Activated naive CD8-positive, alpha-beta T cell (primary cell): ENCODE measurements at regions not wholly inside any gene's neighbourhood (a gene's known extent, or its start where the extent isn't known, plus 50 kb on each side); places are given as distances from the start of the nearest gene placed in this dataset.
A peak's percentile ranks its signal among the peaks of the same experiment; 100 is the strongest.
"Not testable (repeated sequence)": the region's sequence is repeated elsewhere in the genome, so short reads cannot be mapped to it uniquely, and the experiment has no call there.

Source experiments
- H3K27ac Mint-ChIP-seq: one replicate; pipeline ENCODE4 v1.8.0; 2021; ENCODE audit warnings: mixed read lengths
- H3K27me3 Mint-ChIP-seq: one replicate; pipeline ENCODE4 v1.8.0; 2021; ENCODE audit warnings: mixed read lengths
- H3K36me3 Mint-ChIP-seq: one replicate; pipeline ENCODE4 v1.8.0; 2021; ENCODE audit warnings: mixed read lengths
- H3K4me1 Mint-ChIP-seq: one replicate; pipeline ENCODE4 v1.8.0; 2021; ENCODE audit warnings: low read depth, mixed read lengths
- H3K4me3 Mint-ChIP-seq: one replicate; pipeline ENCODE4 v1.8.0; 2021; ENCODE audit warnings: mild to moderate bottlenecking, mixed read lengths
- H3K9me3 Mint-ChIP-seq: one replicate; pipeline ENCODE4 v1.8.0; 2021; ENCODE audit warnings: low read depth, mixed read lengths

DNA sequence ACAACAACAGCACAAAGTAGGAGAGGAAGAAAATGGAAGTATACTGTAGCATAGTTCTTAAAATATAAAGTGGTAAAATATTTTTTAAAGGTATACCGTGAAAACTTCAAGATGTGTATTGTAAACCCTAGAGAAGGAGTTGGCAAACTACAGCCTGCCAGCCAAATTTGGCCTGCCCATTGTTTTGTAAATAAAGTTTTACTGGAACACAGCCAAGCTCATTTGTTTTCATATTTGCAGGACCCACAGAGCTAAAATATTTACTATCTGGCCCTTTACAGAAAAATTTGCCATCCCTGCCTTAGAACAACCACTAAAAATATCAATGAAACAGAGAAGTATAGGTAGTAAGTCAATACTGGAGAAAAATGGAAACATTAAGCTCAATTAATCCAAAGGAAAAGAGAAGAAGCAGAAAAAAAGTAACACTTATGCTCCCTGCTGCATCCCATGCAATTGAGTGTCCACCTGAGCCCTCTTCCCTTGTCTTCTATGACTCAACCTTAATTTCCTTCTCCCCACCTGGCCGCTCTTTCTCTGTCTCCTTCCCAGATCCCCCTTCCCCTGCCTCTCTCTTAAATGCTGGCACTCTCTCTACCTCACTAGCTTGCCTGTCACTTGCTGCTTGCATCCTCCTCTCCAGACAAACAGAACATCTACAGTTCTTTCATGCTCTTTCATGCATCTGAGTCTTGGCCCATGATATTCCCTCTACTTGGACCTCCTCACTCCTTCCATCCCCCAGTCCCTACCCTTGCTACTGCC, 50.6 kb upstream of the FER start:
- H3K27me3 Mint-ChIP-seq = peaks cover 2% of the 10 kb centered on the region
- H3K9me3 Mint-ChIP-seq = no peaks in the 10 kb centered on the region
- no peak overlapping the region for H3K27ac Mint-ChIP-seq
- H3K36me3 Mint-ChIP-seq = no peaks in the 10 kb centered on the region
- H3K4me1 Mint-ChIP-seq = no peaks in the 10 kb centered on the region
- no peak overlapping the region for H3K4me3 Mint-ChIP-seq

- H3K9me3 Mint-ChIP-seq = no peaks in the 10 kb centered on the region
- no peaks in the 10 kb centered on the region for H3K36me3 Mint-ChIP-seq
- H3K4me1 Mint-ChIP-seq = no peaks in the 10 kb centered on the region
- H3K27me3 Mint-ChIP-seq = peaks cover 2% of the 10 kb centered on the region
- H3K4me3 Mint-ChIP-seq = no peak overlapping the region
- peak overlapping the region; percentile 18 for H3K27ac Mint-ChIP-seq
Observed at GRCh38 chr5:108696407-108696806, 51.3 kb upstream of the FER start.

DNA sequence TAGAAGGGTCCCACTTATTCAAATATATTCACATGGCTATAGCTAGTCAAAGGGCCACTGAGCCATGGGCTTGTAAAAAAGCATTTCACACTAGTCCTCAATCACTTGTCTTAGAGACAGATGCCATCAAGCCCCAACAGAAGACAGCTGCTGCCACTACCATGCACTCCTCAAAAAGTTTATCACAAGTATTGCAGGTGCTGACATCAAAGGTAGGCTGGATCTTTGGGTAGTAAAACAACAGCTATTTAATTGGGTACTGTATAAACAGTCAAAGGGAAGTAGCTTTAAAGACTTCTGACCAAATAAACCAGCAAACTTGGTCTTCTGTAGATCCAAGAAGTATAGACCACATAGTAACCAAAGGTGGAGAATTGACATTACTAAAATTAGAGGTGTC, 59.2 kb upstream of the FER start:
- Mint-ChIP-seq H3K4me1 (no peaks in the 10 kb centered on the region), H3K4me3 (no peak overlapping the region), H3K36me3 (no peaks in the 10 kb centered on the region), H3K9me3 (no peaks in the 10 kb centered on the region), H3K27ac (no peak overlapping the region), H3K27me3 (no peaks in the 10 kb centered on the region)

DNA sequence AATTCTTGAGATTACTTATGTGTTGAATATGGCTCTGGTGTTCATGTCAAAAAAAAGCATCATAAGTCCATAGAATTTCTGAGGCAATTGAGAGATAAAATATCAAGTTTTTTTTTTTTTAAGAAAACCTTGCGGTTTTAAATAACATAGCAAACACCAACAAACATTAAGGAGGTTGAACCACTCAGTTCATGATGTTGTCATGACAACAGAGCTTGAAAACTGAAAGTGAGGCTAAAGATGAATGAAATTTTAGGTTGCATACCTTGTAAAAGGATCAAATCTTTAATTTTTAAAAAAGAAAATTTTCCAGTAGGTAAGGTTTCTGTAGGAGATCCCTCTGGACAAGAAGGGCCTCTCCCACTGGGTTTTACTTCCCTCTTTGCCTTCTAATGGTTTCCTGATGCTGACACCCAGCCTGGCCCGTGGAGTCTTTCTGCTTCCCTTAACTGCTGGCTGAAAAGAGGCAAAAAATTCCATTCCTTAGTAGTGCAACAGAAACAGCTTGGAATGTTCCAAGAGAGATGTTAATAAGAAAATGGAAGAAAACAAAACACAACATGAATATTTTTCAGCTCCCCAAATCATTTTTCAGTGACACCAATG, 60.0 kb upstream of the FER start:
- no peak overlapping the region for H3K27ac Mint-ChIP-seq
- no peak overlapping the region for H3K4me3 Mint-ChIP-seq
- H3K4me1 Mint-ChIP-seq = no peaks in the 10 kb centered on the region
- H3K36me3 Mint-ChIP-seq = no peaks in the 10 kb centered on the region
- no peaks in the 10 kb centered on the region for H3K27me3 Mint-ChIP-seq
- no peaks in the 10 kb centered on the region for H3K9me3 Mint-ChIP-seq

DNA sequence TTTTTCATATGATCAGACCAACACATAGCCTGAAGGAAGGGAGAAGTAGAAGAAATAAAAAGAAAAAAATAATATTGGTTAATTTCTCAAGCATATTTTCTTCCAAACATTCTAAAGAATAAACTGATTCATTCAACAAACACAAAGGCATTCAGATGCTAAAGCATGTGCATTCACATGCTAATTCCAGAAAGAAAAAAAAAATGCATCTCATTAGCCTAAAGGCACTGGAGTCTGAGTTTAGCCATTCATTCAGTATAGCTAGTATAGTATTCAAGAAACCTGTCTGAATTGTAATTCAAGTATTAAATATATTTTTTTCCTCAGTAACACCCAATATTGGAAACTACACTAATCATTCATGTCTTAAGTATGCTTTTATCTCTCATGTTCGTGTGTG, 61.0 kb upstream of the FER start:
- H3K27me3 Mint-ChIP-seq = no peaks in the 10 kb centered on the region
- H3K36me3 Mint-ChIP-seq = no peaks in the 10 kb centered on the region

DNA sequence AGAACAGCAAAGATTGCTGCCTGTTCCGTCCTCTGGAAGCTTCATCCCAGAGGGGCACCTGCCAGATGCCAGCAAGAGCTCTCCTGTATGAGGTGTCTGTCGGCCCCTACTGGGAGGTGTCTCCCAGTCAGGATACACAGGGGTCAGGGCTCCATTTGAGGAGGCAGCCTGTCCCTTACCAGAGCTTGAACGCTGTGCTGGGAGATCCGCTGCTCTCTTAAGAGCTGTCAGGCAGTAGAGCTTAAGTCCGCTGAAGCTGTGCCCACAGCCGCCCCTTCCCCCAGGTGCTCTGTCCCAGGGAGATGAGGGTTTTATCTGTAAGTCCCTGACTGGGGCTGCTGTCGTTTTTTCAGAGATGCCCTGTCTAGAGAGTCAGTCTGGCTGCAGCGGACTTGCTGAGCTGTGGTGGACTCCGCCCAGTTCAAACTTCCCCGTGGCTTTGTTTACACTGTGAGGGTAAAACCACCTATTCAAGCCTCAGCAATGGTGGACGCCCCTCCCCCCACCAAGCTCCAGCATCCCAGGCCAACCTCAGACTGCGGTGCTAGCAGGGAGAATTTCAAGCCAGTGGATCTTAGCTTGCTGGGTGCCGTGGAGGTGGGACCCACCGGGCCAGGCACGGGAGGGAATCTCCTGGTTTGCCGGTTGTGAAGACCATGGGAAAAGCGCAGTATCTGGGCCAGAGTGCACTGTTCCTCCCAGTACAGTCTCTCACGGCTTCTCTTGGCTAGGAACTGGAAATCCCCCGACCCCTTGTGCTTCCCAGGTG, 62.1 kb upstream of the FER start:
- H3K27me3 Mint-ChIP-seq, H3K27ac Mint-ChIP-seq, H3K4me1 Mint-ChIP-seq, H3K36me3 Mint-ChIP-seq, H3K9me3 Mint-ChIP-seq, H3K4me3 Mint-ChIP-seq: not testable (repeated sequence)

More for the DNA sequence above, 61.0 kb upstream of the FER start:
- H3K4me1 Mint-ChIP-seq = no peaks in the 10 kb centered on the region
- H3K9me3 Mint-ChIP-seq = no peaks in the 10 kb centered on the region
- H3K4me3 Mint-ChIP-seq = no peak overlapping the region
- H3K27ac Mint-ChIP-seq = no peak overlapping the region

GRCh38 chr5:108681079-108681921, 66.4 kb upstream of the FER start:
- H3K27ac Mint-ChIP-seq = no peak overlapping the region
- H3K9me3 Mint-ChIP-seq = no peaks in the 10 kb centered on the region
- no peaks in the 10 kb centered on the region for H3K36me3 Mint-ChIP-seq
- H3K27me3 Mint-ChIP-seq = no peaks in the 10 kb centered on the region
- H3K4me3 Mint-ChIP-seq = no peak overlapping the region
- H3K4me1 Mint-ChIP-seq = no peaks in the 10 kb centered on the region

GRCh38 chr5:108678091-108678490, 69.6 kb upstream of the FER start:
- no peak overlapping the region for H3K27ac Mint-ChIP-seq
- H3K4me1 Mint-ChIP-seq = no peaks in the 10 kb centered on the region
- H3K4me3 Mint-ChIP-seq = no peak overlapping the region
- peaks cover 1% of the 10 kb centered on the region for H3K27me3 Mint-ChIP-seq
- H3K9me3 Mint-ChIP-seq = no peaks in the 10 kb centered on the region
- H3K36me3 Mint-ChIP-seq = no peaks in the 10 kb centered on the region

DNA sequence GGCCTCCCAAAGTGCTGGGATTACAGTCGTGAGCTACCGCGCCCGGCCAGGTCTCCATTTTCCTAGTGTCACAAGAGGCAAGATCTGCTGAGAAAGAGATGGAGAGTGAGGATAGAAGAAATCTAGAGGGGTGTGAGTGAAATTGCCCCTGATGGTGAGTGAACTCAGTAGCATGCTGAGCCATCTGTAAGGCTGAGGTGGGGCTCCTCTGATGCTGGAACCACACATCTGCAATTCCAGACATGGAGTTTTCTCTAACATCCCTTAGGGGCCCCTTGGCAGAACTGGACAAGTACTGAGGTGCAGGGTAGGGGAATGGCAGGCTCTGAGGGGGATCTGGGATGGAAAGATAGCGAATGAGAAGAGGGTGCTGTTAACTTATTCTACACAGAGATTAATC, 72.0 kb upstream of the FER start:
- H3K36me3 Mint-ChIP-seq = no peaks in the 10 kb centered on the region
- no peak overlapping the region for H3K27ac Mint-ChIP-seq

DNA sequence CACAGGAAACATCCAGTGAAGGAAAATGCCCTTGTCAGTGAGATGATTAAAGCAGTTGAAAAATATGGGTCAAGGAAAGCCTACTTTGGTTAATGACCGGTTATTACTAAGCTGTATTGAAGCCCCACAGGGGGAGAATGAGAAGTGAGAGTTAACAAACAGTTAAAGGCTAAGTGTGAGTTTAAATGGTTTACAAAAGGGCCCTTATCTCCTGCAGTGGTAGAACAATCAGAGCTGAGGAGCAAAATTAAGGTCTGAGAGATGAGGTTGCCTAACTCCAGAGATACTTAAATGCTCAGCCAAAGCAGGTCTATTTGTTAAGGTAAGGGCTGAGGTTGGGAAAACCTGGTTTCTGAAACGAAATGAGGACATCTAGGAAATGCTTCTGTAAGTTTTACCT, 75.1 kb upstream of the FER start:
- no peaks in the 10 kb centered on the region for H3K36me3 Mint-ChIP-seq
- H3K27me3 Mint-ChIP-seq = peaks cover 4% of the 10 kb centered on the region
- H3K4me1 Mint-ChIP-seq = no peaks in the 10 kb centered on the region
- H3K27ac Mint-ChIP-seq = no peak overlapping the region
- H3K9me3 Mint-ChIP-seq = no peaks in the 10 kb centered on the region
- no peak overlapping the region for H3K4me3 Mint-ChIP-seq

More for the DNA sequence above, 72.0 kb upstream of the FER start:
- H3K9me3 Mint-ChIP-seq = no peaks in the 10 kb centered on the region
- H3K4me1 Mint-ChIP-seq = no peaks in the 10 kb centered on the region
- H3K4me3 Mint-ChIP-seq = no peak overlapping the region
- H3K27me3 Mint-ChIP-seq = peaks cover 1% of the 10 kb centered on the region

- H3K36me3 Mint-ChIP-seq = no peaks in the 10 kb centered on the region
- H3K4me3 Mint-ChIP-seq = no peak overlapping the region
- no peak overlapping the region for H3K27ac Mint-ChIP-seq
- peaks cover 5% of the 10 kb centered on the region for H3K27me3 Mint-ChIP-seq
- no peaks in the 10 kb centered on the region for H3K9me3 Mint-ChIP-seq
- no peaks in the 10 kb centered on the region for H3K4me1 Mint-ChIP-seq
Observed at GRCh38 chr5:108670591-108671289, 77.0 kb upstream of the FER start.

GRCh38 chr5:108669462-108669861, 78.2 kb upstream of the FER start:
- H3K4me3 Mint-ChIP-seq = no peak overlapping the region
- no peaks in the 10 kb centered on the region for H3K36me3 Mint-ChIP-seq
- H3K27ac Mint-ChIP-seq = no peak overlapping the region
- no peaks in the 10 kb centered on the region for H3K4me1 Mint-ChIP-seq
- no peaks in the 10 kb centered on the region for H3K9me3 Mint-ChIP-seq
- H3K27me3 Mint-ChIP-seq = peaks cover 4% of the 10 kb centered on the region

DNA sequence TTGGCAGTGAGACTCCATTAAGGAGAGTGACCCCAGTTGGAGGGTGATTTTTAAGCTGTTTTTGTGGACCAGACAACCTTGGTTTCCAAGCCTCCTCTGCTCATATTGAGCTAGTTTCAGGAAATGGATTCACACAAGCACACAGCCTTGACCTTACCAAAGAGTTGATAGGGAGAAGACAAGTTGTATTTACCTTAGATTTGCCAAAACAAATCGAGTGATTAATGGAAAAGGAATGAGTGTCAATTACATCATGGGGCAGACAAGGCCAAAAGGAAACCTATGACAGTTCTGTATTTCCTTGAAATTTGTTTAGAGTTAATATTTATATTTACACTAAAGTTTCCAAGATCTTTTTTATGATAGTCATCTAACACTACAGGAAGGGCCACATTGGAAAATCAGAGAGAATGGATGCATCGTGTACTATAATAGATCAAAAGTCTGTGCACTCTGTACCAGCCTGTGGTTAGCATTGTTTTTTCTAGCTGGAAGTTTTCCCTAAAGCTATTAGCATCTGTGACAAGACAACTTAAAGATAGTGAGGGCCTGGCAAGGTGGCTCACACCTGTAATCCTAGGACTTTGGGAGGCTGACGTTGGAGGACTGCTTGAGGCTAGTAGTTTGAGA, 86.0 kb upstream of the FER start:
- Mint-ChIP-seq H3K4me3 (no peak overlapping the region), H3K27ac (no peak overlapping the region), H3K27me3 (peaks cover 2% of the 10 kb centered on the region), H3K4me1 (no peaks in the 10 kb centered on the region), H3K36me3 (no peaks in the 10 kb centered on the region), H3K9me3 (no peaks in the 10 kb centered on the region)

DNA sequence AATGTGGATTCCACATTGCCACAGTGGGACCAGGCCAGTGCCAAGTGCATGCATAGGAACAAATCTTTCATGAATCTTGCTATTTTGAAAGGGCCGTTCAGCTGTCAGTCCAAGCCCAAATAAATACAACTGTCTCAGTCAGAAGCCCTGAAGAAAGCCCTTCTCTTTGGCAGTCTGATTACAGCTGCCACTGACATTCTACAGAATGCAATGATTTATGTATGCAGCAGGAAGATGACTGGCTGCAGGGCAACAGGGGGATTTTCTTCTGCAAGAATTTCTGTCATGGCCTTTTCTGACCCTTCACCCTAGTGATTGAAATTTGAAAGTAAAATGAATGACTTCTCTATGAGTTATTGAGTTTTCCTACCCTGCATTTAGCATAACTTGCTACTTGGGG, 86.7 kb upstream of the FER start:
- no peaks in the 10 kb centered on the region for H3K9me3 Mint-ChIP-seq
- H3K27ac Mint-ChIP-seq = no peak overlapping the region
- H3K27me3 Mint-ChIP-seq = peaks cover 2% of the 10 kb centered on the region
- H3K4me3 Mint-ChIP-seq = no peak overlapping the region
- no peaks in the 10 kb centered on the region for H3K4me1 Mint-ChIP-seq
- no peaks in the 10 kb centered on the region for H3K36me3 Mint-ChIP-seq
